A549 (cell line): ENCODE measurements at regions not wholly inside any gene's neighbourhood (a gene's known extent, or its start where the extent isn't known, plus 50 kb on each side); places are given as distances from the start of the nearest gene placed in this dataset.

Experiments used
- ATAC-seq, 2 experiments: fragments of 200-7000 bp in 1 of 2; fragments of >200 bp in 1 of 2; cut with Nextera tagmentation in 1 of 2; cut with Tn5 transposase in 1 of 2; 3 replicates each; pipeline versions ENCODE4 v1.8.0 to v1.9.1; 2018 to 2020; ENCODE audit warnings: mild to moderate bottlenecking in 1 of 2, moderate library complexity in 1 of 2
- CTCF ChIA-PET: fragments of 300-600 bp; sonication (Branson Sonifier 250); formaldehyde crosslinking; extraction: SDS; loops from one replicate; lab custom pipeline; 2021; ENCODE audit warnings: antibody characterized with exemption, inconsistent platforms; lab: Yijun Ruan, JAX
- POLR2A ChIA-PET: fragments of 350-600 bp; formaldehyde crosslinking; extraction: SDS; loops from one replicate; lab custom pipeline; 2021; ENCODE audit warnings: antibody characterized with exemption, inconsistent platforms; lab: Yijun Ruan, JAX
- DNase-seq, 2 experiments: peaks; one replicate each; pipeline versions ENCODE4 v3.0.0 to v3.0.0-alpha.2; 2011 to 2016; ENCODE audit warnings: low read depth in 1 of 2, low spot score in 1 of 2
- FAIRE-seq: peaks from 2 replicates; lab custom pipeline; 2011; peaks lifted over from hg19 to GRCh38; lab: Jason Lieb, UNC
- H3K27ac ChIP-seq, 2 experiments: fragments of >200 bp; sonication (Bioruptor Twin); formaldehyde crosslinking; 3 replicates each; pipeline ENCODE4 v1.5.1; 2016 to 2017
- H3K4me1 ChIP-seq: fragments of >200 bp; sonication (Bioruptor Twin); formaldehyde crosslinking; 3 replicates; pipeline ENCODE4 v1.6.1; 2016
- H3K4me2 ChIP-seq: fragments of >200 bp; sonication (Bioruptor Twin); formaldehyde crosslinking; 3 replicates; pipeline ENCODE4 v1.6.1; 2016
- H3K4me3 ChIP-seq: fragments of >200 bp; sonication (Bioruptor Twin); formaldehyde crosslinking; 3 replicates; pipeline ENCODE4 v1.5.1; 2016
- H3K9me3 ChIP-seq: fragments of >200 bp; sonication (Bioruptor Twin); formaldehyde crosslinking; 3 replicates; pipeline ENCODE4 v1.6.1; 2016
- BCL3 ChIP-seq: fragments of >200 bp; sonication (Bioruptor Twin); formaldehyde crosslinking; IDR thresholded peaks from 3 replicates; pipeline ENCODE4 v1.6.1; 2016
- CBX2 ChIP-seq: fragments of 200-600 bp; sonication (generic); IDR thresholded peaks from 2 replicates; pipeline ENCODE4 v1.6.1; 2016; ENCODE audit warnings: low read depth, mild to moderate bottlenecking, borderline replicate concordance
- CHD2 ChIP-seq: fragments of 150-350 bp; IDR thresholded peaks from 2 replicates; pipeline ENCODE4 v1.6.1; 2014; ENCODE audit warnings: low read length; ENCODE audit not compliant: partially characterized antibody
- CTCF ChIP-seq: fragments of >200 bp; sonication (Bioruptor Twin); formaldehyde crosslinking; IDR thresholded peaks from 3 replicates; pipeline ENCODE4 v1.5.1; 2016
- EHF ChIP-seq: fragments of 250-450 bp; sonication (Bioruptor Pico); IDR thresholded peaks from 2 replicates; pipeline ENCODE4 v1.5.0; 2020; ENCODE audit warnings: mild to moderate bottlenecking
- EHMT2 ChIP-seq: fragments of 200-600 bp; sonication (generic); IDR thresholded peaks from 2 replicates; pipeline ENCODE4 v1.6.1; 2016; ENCODE audit warnings: antibody characterized with exemption, low read depth, mild to moderate bottlenecking, moderate library complexity
- ELK1 ChIP-seq: fragments of 150-350 bp; IDR thresholded peaks from 2 replicates; pipeline ENCODE4 v1.6.1; 2014; ENCODE audit warnings: low read depth, mild to moderate bottlenecking, low read length
- EP300 ChIP-seq, 2 experiments: fragments of >200 bp; sonication (Bioruptor Twin); formaldehyde crosslinking; IDR thresholded peaks; 2 replicates in 1 of 2; 3 replicates in 1 of 2; pipeline ENCODE4 v1.6.1; 2016 to 2017
- FOSB ChIP-seq: fragments of 250-450 bp; sonication (Bioruptor Pico); IDR thresholded peaks from 2 replicates; pipeline ENCODE4 v1.5.0; 2020; ENCODE audit warnings: mild to moderate bottlenecking, moderate library complexity
- GATA3 ChIP-seq: IDR thresholded peaks from 2 replicates; pipeline ENCODE4 v1.6.1; 2012; ENCODE audit warnings: borderline replicate concordance
- HEYL ChIP-seq: fragments of 250-450 bp; sonication (Bioruptor Pico); IDR thresholded peaks from 2 replicates; pipeline ENCODE4 v1.8.0; 2021; ENCODE audit warnings: mild to moderate bottlenecking, moderate library complexity
- HMGXB4 ChIP-seq: fragments of 250-450 bp; sonication (Bioruptor Pico); IDR thresholded peaks from 2 replicates; pipeline ENCODE4 v1.5.0; 2021; ENCODE audit warnings: mild to moderate bottlenecking, moderate library complexity, borderline replicate concordance
- HOXB13 ChIP-seq: fragments of 250-450 bp; sonication (Bioruptor Pico); IDR thresholded peaks from 2 replicates; pipeline ENCODE4 v1.5.0; 2020; ENCODE audit warnings: low read depth, mild to moderate bottlenecking, moderate library complexity
- JUN ChIP-seq, 2 experiments: fragments of >200 bp; sonication (Bioruptor Twin); formaldehyde crosslinking; IDR thresholded peaks; 2 replicates in 1 of 2; 3 replicates in 1 of 2; pipeline ENCODE4 v1.6.1; 2016 to 2017
- KDM1A ChIP-seq: fragments of 200-600 bp; sonication (generic); IDR thresholded peaks from 2 replicates; pipeline ENCODE4 v1.6.1; 2016; ENCODE audit warnings: low read depth, mild to moderate bottlenecking
- MAFK ChIP-seq: fragments of 450-650 bp; IDR thresholded peaks from 2 replicates; pipeline ENCODE4 v1.6.1; 2014; ENCODE audit not compliant: partially characterized antibody
- MYC ChIP-seq: IDR thresholded peaks from 2 replicates; pipeline ENCODE4 v1.6.1; 2012; ENCODE audit warnings: mild to moderate bottlenecking, inconsistent platforms, low read length, improper control_type of control experiment, borderline replicate concordance
- NR3C1 ChIP-seq: fragments of >200 bp; sonication (Bioruptor Twin); formaldehyde crosslinking; IDR thresholded peaks from 3 replicates; pipeline ENCODE4 v1.6.1; 2017
- POLR2A ChIP-seq: IDR thresholded peaks from 2 replicates; pipeline ENCODE4 v1.6.1; 2012; ENCODE audit warnings: mild to moderate bottlenecking, low read length
- POLR2AphosphoS2 ChIP-seq: conservative IDR thresholded peaks from 2 replicates; pipeline ENCODE4 v1.6.1; 2012; ENCODE audit warnings: low read length, improper control_type of control experiment, inconsistent platforms
- RAD21 ChIP-seq, 2 experiments: fragments of >200 bp in 1 of 2; sonication (Bioruptor Twin) in 1 of 2; formaldehyde crosslinking in 1 of 2; IDR thresholded peaks in 1 of 2; conservative IDR thresholded peaks in 1 of 2; 2 replicates in 1 of 2; 3 replicates in 1 of 2; pipeline ENCODE4 v1.6.1; 2012 to 2018; ENCODE audit warnings: inconsistent platforms in 1 of 2
- RARB ChIP-seq: fragments of 250-450 bp; sonication (Bioruptor Pico); IDR thresholded peaks from 2 replicates; pipeline ENCODE4 v1.8.0; 2021; ENCODE audit warnings: mild to moderate bottlenecking, moderate library complexity
- RNF2 ChIP-seq: fragments of 200-600 bp; sonication (generic); IDR thresholded peaks from 2 replicates; pipeline ENCODE4 v1.6.1; 2016; ENCODE audit warnings: low read depth, mild to moderate bottlenecking, antibody characterized with exemption, moderate library complexity, borderline replicate concordance
- SMC3 ChIP-seq: fragments of >200 bp; sonication (Bioruptor Twin); formaldehyde crosslinking; IDR thresholded peaks from 3 replicates; pipeline ENCODE4 v1.6.1; 2018; ENCODE audit warnings: inconsistent platforms
- TFCP2L1 ChIP-seq: fragments of 250-450 bp; sonication (Bioruptor Pico); IDR thresholded peaks from 2 replicates; pipeline ENCODE4 v1.5.0; 2021; ENCODE audit warnings: mild to moderate bottlenecking
- USF2 ChIP-seq: fragments of 450-650 bp; IDR thresholded peaks from 2 replicates; pipeline ENCODE4 v1.6.1; 2014; ENCODE audit warnings: antibody characterized with exemption
- ZC3H11A ChIP-seq: fragments of 450-650 bp; IDR thresholded peaks from 2 replicates; pipeline ENCODE4 v1.6.1; 2014; ENCODE audit warnings: antibody characterized with exemption, mild to moderate bottlenecking
- ZFP36 ChIP-seq: fragments of 450-650 bp; IDR thresholded peaks from 2 replicates; pipeline ENCODE4 v1.6.1; 2014; ENCODE audit warnings: borderline replicate concordance; ENCODE audit not compliant: partially characterized antibody
- ZNF302 ChIP-seq: fragments of 250-450 bp; sonication (Bioruptor Pico); IDR thresholded peaks from 2 replicates; pipeline ENCODE4 v1.9.0; 2021; ENCODE audit warnings: inconsistent platforms, mild to moderate bottlenecking, moderate library complexity
- ZSCAN20 ChIP-seq: fragments of 250-450 bp; sonication (Bioruptor Pico); IDR thresholded peaks from 2 replicates; pipeline ENCODE4 v1.8.0; 2022; ENCODE audit warnings: mild to moderate bottlenecking, moderate library complexity
- WGBS: methylation state at CpG from one replicate; pipeline ENCODE4 v1.1.6; 2017; ENCODE audit errors: missing lambda C conversion rate; 5-methylcytosine and 5-hydroxymethylcytosine counted together

- Histone ChIP-seq H3K9me3 (peaks cover 11% of the 10 kb centered on the region; the same call in 2 of the 3 replicates), H3K4me3 (no peak overlapping the region), H3K4me2 (no peak overlapping the region), H3K4me1 (no peaks in the 10 kb centered on the region), H3K27ac (no peak overlapping the region)
- ATAC-seq (no peak), DNase-seq (no peak), FAIRE-seq (no peak)
- WGBS, result 4% methylated on average over 3 of the region's 3 CpGs
- ChIA-PET CTCF (no interaction called here), POLR2A (no interaction called here)
- TF ChIP-seq MAFK (no peak), ZC3H11A (no peak), MYC (no peak), USF2 (no peak), CTCF (no peak), JUN (IDR thresholded peaks at IDR 0.05) (no peak), TFCP2L1 (CRISPR knock-in tag) (no peak), RAD21 (conservative IDR thresholded peaks at IDR 0.05 in 1 of 2, IDR thresholded peaks at IDR 0.05 in 1 of 2) (no peak), EP300 (IDR thresholded peaks at IDR 0.05) (no peak), ZFP36 (no peak), SMC3 (no peak), CHD2 (no peak), POLR2A (no peak), BCL3 (no peak), HOXB13 (CRISPR knock-in tag) (no peak), RNF2 (no peak), RARB (CRISPR knock-in tag) (no peak), FOSB (CRISPR knock-in tag) (no peak), KDM1A (no peak), GATA3 (no peak)
- TF ChIP-seq, all 56 proteins: peak for 0
These were observed 344.5 kb upstream of the LRRTM4 start for GRCh38 chr2:77866661-77867060.

- FAIRE-seq, result no peak
- no peak overlapping the region for H3K4me2 ChIP-seq
- no peak overlapping the region for H3K27ac ChIP-seq
- H3K4me3 ChIP-seq, result no peak overlapping the region
- DNase-seq, result no peak
- ChIA-PET CTCF (no interaction called here), POLR2A (no interaction called here)
- no peaks in the 10 kb centered on the region for H3K4me1 ChIP-seq
- no peak for ATAC-seq
- H3K9me3 ChIP-seq, result peaks cover 6% of the 10 kb centered on the region; the same call in 2 of the 3 replicates
- TF ChIP-seq JUN (IDR thresholded peaks at IDR 0.05), result no peak
- no peak for TF ChIP-seq ZSCAN20 (CRISPR knock-in tag)
- TF ChIP-seq CBX2, result no peak
- no peak for TF ChIP-seq GATA3
- TF ChIP-seq POLR2A, result no peak
- TF ChIP-seq ZNF302 (CRISPR knock-in tag), result no peak
- no peak for TF ChIP-seq HEYL (CRISPR knock-in tag)
- TF ChIP-seq POLR2AphosphoS2, result no peak
- TF ChIP-seq EP300 (IDR thresholded peaks at IDR 0.05), result no peak
- no peak for TF ChIP-seq EHMT2
- no peak for TF ChIP-seq ELK1
- no peak for TF ChIP-seq NR3C1
- no peak for TF ChIP-seq EHF (CRISPR knock-in tag)
- no peak for TF ChIP-seq HOXB13 (CRISPR knock-in tag)
- TF ChIP-seq HMGXB4 (CRISPR knock-in tag), result no peak
These were observed 345.0 kb upstream of the LRRTM4 start for GRCh38 chr2:77867146-77867545.
